PC-9 (cell line): ENCODE measurements at regions not wholly inside any gene's neighbourhood (a gene's known extent, or its start where the extent isn't known, plus 50 kb on each side); places are given as distances from the start of the nearest gene placed in this dataset.

Source experiments
- BruUV-seq: library from RNA; stranded (reverse); fragments of 400-500 nt; replicated peaks from 2 replicates; lab custom pipeline; 2021; lab: Mats Ljungman, UMichigan
- CTCF ChIA-PET: fragments of 300-600 bp; sonication (Branson Sonifier 250); formaldehyde crosslinking; loops from one replicate; lab custom pipeline; 2022; ENCODE audit warnings: antibody characterized with exemption; lab: Charles Lee
- POLR2A ChIA-PET: fragments of 300-600 bp; sonication (Branson Sonifier 250); formaldehyde crosslinking; loops from one replicate; lab custom pipeline; 2022; ENCODE audit warnings: antibody characterized with exemption; ENCODE audit not compliant: unreplicated experiment; lab: Charles Lee
- DNase-seq, 2 experiments: peaks; one replicate each; pipeline versions ENCODE4 v3.0.0 to v3.0.0-alpha.2; 2015 to 2022; ENCODE audit warnings: mixed read lengths in 1 of 2
- H2AFZ ChIP-seq: fragments of 200-600 bp; sonication (generic); 2 replicates; pipeline ENCODE4 v1.8.1; 2017; ENCODE audit warnings: antibody characterized with exemption
- H3F3A ChIP-seq: fragments of 200-600 bp; sonication (generic); 2 replicates; pipeline ENCODE4 v1.8.1; 2017; ENCODE audit warnings: antibody characterized with exemption, mild to moderate bottlenecking, low read depth; ENCODE audit not compliant: insufficient read depth
- H3K27ac ChIP-seq: fragments of 200-600 bp; sonication (generic); 2 replicates; pipeline ENCODE4 v1.6.1; 2016; ENCODE audit warnings: mixed run types
- H3K27me3 ChIP-seq: fragments of 200-600 bp; sonication (generic); 2 replicates; pipeline ENCODE4 v1.6.1; 2016; ENCODE audit warnings: low read depth, mixed run types; ENCODE audit not compliant: insufficient read depth
- H3K36me3 ChIP-seq: fragments of 200-600 bp; sonication (generic); 2 replicates; pipeline ENCODE4 v1.6.1; 2016; ENCODE audit warnings: low read depth, mixed run types
- H3K4me1 ChIP-seq: fragments of 200-600 bp; sonication (generic); replicated peaks from 2 replicates; pipeline ENCODE4 v1.6.1; 2016; ENCODE audit warnings: mixed run types; ENCODE audit not compliant: insufficient read depth
- H3K4me2 ChIP-seq: fragments of 200-600 bp; sonication (generic); 2 replicates; pipeline ENCODE4 v1.6.1; 2017; ENCODE audit warnings: mixed run types
- H3K4me3 ChIP-seq: fragments of 200-600 bp; sonication (generic); 2 replicates; pipeline ENCODE4 v1.6.1; 2016; ENCODE audit warnings: mixed run types
- H3K79me2 ChIP-seq: fragments of 200-600 bp; sonication (generic); 2 replicates; pipeline ENCODE4 v1.6.1; 2017; ENCODE audit warnings: low read depth, mixed run types
- H3K9me2 ChIP-seq: fragments of 200-600 bp; sonication (generic); 2 replicates; pipeline ENCODE4 v1.8.1; 2017; ENCODE audit warnings: mild to moderate bottlenecking; ENCODE audit not compliant: insufficient read depth
- H3K9me3 ChIP-seq: fragments of 200-600 bp; sonication (generic); 2 replicates; pipeline ENCODE4 v1.8.1; 2016; ENCODE audit warnings: low read depth; ENCODE audit not compliant: insufficient read depth
- H4K20me1 ChIP-seq: fragments of 200-600 bp; sonication (generic); 2 replicates; pipeline ENCODE4 v1.8.1; 2017; ENCODE audit not compliant: insufficient read depth
- EZH2 ChIP-seq: fragments of 200-600 bp; sonication (generic); IDR thresholded peaks from 2 replicates; pipeline ENCODE4 v1.8.0; 2017; ENCODE audit warnings: antibody characterized with exemption, low read depth
- intact Hi-C: fragments of 100-400 bp; cut with micrococcal nuclease; formaldehyde crosslinking; loops from one replicate; pipeline ENCODE4 v1.10.0; 2022; ENCODE audit not compliant: unreplicated experiment
- TF ChIP-seq, protein P1 (sequence below): fragments of 200-600 bp; sonication (generic); conservative IDR thresholded peaks from 2 replicates; pipeline ENCODE4 v1.6.1; 2017; ENCODE audit warnings: mixed run types, antibody characterized with exemption, mild to moderate bottlenecking, moderate library complexity

GRCh38 chr4:43968011-43968410 is 480.6 kb downstream of the KCTD8 start:
- Histone ChIP-seq H3K27ac (no peak overlapping the region), H3K4me3 (no peak overlapping the region), H3K9me3 (no peaks in the 10 kb centered on the region), H3K4me2 (no peak overlapping the region), H2AFZ (no peak overlapping the region), H3K4me1 (no peaks in the 10 kb centered on the region), H3K27me3 (0 out of 2 replicates have a peak, but pooled peaks cover 3% of the 10 kb centered on the region), H3K9me2 (no peaks in the 10 kb centered on the region), H3K79me2 (no peaks in the 10 kb centered on the region), H3F3A (no peaks in the 10 kb centered on the region), H3K36me3 (no peaks in the 10 kb centered on the region), H4K20me1 (no peaks in the 10 kb centered on the region)
- DNase-seq = no peak
- ChIA-PET POLR2A (no interaction called here), CTCF (no interaction called here)
- intact Hi-C loops = no loop called here
- TF ChIP-seq EZH2 = no peak
- TF ChIP-seq, protein P1, sequence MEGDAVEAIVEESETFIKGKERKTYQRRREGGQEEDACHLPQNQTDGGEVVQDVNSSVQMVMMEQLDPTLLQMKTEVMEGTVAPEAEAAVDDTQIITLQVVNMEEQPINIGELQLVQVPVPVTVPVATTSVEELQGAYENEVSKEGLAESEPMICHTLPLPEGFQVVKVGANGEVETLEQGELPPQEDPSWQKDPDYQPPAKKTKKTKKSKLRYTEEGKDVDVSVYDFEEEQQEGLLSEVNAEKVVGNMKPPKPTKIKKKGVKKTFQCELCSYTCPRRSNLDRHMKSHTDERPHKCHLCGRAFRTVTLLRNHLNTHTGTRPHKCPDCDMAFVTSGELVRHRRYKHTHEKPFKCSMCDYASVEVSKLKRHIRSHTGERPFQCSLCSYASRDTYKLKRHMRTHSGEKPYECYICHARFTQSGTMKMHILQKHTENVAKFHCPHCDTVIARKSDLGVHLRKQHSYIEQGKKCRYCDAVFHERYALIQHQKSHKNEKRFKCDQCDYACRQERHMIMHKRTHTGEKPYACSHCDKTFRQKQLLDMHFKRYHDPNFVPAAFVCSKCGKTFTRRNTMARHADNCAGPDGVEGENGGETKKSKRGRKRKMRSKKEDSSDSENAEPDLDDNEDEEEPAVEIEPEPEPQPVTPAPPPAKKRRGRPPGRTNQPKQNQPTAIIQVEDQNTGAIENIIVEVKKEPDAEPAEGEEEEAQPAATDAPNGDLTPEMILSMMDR = no peak
- BruUV-seq = no TSS peak

DNA sequence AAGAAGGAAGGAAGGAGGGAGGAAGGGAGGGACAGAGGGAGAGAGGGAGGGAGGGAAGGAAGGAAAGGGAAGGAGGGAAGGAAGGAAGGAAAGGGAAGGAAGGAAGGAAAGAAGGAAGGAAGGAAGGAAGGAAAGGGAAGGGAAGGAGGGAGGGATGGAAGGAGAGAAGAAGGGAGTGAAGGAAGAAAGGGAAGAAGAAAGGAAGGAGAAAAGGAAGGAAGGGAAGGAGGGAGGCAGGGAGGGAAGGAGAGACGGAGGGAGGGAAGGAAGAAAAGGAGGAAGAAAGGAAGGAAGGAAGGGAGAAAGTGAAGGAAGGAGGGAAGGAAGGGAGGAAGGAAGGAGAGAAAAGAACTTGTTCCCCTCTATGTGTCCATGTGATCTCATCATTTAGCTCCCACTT is 465.0 kb downstream of the KCTD8 start:
- H3K4me2 ChIP-seq = no peak overlapping the region
- DNase-seq = no peak
- H3K79me2 ChIP-seq = no peaks in the 10 kb centered on the region
- TF ChIP-seq EZH2 = no peak
- TF ChIP-seq, protein P1 = no peak
- H2AFZ ChIP-seq = no peak overlapping the region
- no peak overlapping the region for H3K4me3 ChIP-seq
- H3K4me1 ChIP-seq = no peaks in the 10 kb centered on the region
- H3F3A ChIP-seq = no peaks in the 10 kb centered on the region
- H3K27ac ChIP-seq = no peak overlapping the region
- H3K9me3 ChIP-seq = no peaks in the 10 kb centered on the region
- no TSS peak for BruUV-seq
- no peaks in the 10 kb centered on the region for H3K9me2 ChIP-seq
- no peaks in the 10 kb centered on the region for H3K36me3 ChIP-seq
- H4K20me1 ChIP-seq = no peaks in the 10 kb centered on the region
- intact Hi-C loops = no loop called here
- H3K27me3 ChIP-seq = no peaks in the 10 kb centered on the region
- ChIA-PET CTCF (no interaction called here), POLR2A (no interaction called here)

GRCh38 chr4:43987331-43987944 is 461.2 kb downstream of the KCTD8 start:
- no TSS peak for BruUV-seq
- Histone ChIP-seq H3K9me3 (no peaks in the 10 kb centered on the region), H2AFZ (no peak overlapping the region), H3K4me3 (no peak overlapping the region), H4K20me1 (no peaks in the 10 kb centered on the region), H3K36me3 (no peaks in the 10 kb centered on the region), H3K4me2 (no peak overlapping the region), H3K79me2 (no peaks in the 10 kb centered on the region), H3K9me2 (no peaks in the 10 kb centered on the region), H3F3A (no peaks in the 10 kb centered on the region), H3K27me3 (no peaks in the 10 kb centered on the region), H3K4me1 (no peaks in the 10 kb centered on the region), H3K27ac (no peak overlapping the region)
- TF ChIP-seq, protein P1 = no peak
- TF ChIP-seq EZH2 = no peak
- intact Hi-C loops = no loop called here
- ChIA-PET POLR2A (no interaction called here), CTCF (no interaction called here)
- no peak for DNase-seq
